Keratinocyte (primary cell): ENCODE measurements at regions not wholly inside any gene's neighbourhood (a gene's known extent, or its start where the extent isn't known, plus 50 kb on each side); places are given as distances from the start of the nearest gene placed in this dataset.

Experiments
- CTCF ChIP-seq, 3 experiments: IDR thresholded peaks in 1 of 3; conservative IDR thresholded peaks in 1 of 3; optimal IDR thresholded peaks in 1 of 3; 2 replicates in 2 of 3; 3 replicates in 1 of 3; pipeline versions ENCODE3 to v1.5.1; 2011; ENCODE audit warnings: low read length in 3 of 3, mild to moderate bottlenecking in 3 of 3, moderate library complexity in 2 of 3, control low read depth in 1 of 3, inconsistent platforms in 1 of 3; ENCODE audit not compliant: insufficient read depth in 2 of 3; ENCODE audit errors: extremely low read depth in 1 of 3
- EZH2 ChIP-seq: IDR thresholded peaks from one replicate; pipeline ENCODE4 v1.6.1; 2012; ENCODE audit warnings: inconsistent platforms, mild to moderate bottlenecking, low read length, moderate library complexity

GRCh38 chr21:39018730-39019129 is 164.5 kb downstream of the PSMG1 start:
- no peak for TF ChIP-seq CTCF (optimal IDR thresholded peaks at IDR 0.05 in 1 of 3, IDR thresholded peaks at IDR 0.05 in 1 of 3, conservative IDR thresholded peaks at IDR 0.05 in 1 of 3; ENCODE audit: extremely low read depth in 1 of 3, insufficient read depth in 2 of 3, low read length in 3 of 3)
- no peak for TF ChIP-seq EZH2
